ENCODE measurements at regions not wholly inside any gene's neighbourhood (a gene's known extent, or its start where the extent isn't known, plus 50 kb on each side); places are given as distances from the start of the nearest gene placed in this dataset.

- DNase-seq = no peak
Measured at GRCh38 chr15:39333393-39333792, 247.5 kb upstream of the THBS1 start.

- DNase-seq = no peak
Measured at GRCh38 chr15:39333896-39334295, 247.0 kb upstream of the THBS1 start.

DNA sequence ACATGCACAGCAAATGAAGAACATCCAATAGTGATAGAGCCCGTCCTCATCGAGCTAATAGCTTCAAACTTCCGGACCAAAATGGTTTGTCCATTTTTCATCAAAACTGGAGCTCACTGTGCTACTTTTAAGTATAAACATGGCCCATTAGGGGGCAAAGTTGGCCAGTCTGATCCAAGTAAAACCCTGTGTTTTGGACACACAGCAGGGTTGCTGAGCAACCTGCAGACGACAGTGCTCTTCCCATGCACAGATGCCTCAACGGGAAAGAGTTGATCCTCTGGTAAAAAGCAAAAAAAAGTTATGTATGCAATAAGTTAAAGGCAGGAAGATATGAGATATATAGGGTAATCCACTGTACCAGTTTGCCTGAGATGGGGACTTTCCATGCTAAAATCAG lies 244.0 kb upstream of the THBS1 start:
- DNase-seq = no peak

GRCh38 chr15:39338251-39338650 lies 242.6 kb upstream of the THBS1 start:
- no peak for DNase-seq

DNA sequence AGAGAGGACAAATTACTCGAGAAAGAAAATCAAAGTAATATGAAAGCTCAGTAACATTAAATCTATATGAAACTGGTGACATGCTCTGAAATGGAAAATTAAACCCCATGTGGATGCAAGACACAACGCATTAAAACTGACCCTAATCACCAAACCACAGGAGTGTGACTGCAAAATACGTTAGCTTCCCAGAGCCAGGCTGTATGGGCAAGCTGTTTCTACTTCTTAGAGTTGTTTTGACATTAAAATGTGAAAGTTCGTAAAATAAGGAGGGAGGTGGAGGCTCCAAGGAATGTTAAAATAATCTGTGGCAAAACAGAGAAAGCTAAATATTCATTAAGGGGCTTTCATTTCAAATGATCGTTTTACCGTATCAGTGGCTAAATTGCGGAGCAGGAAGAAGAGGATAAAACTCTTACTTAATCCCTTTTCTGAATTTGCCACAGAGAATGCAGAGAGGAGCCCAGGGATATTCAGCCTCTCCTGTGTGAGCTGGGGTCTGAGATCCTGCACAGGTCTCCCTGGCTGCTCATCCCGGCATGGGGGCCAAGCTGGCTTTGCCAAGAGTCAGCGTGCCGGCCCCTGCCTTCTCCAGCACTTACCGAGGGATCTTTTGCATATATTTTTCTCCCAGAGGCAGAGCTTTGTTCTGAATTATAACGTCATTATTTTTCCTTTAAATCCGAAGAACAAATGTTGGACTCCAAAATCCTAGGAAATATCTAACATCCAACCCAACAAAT lies 239.8 kb upstream of the THBS1 start:
- DNase-seq = no peak

GRCh38 chr15:39344662-39345141 lies 236.2 kb upstream of the THBS1 start:
- DNase-seq = no peak

GRCh38 chr15:39345176-39345575 lies 235.7 kb upstream of the THBS1 start:
- DNase-seq = no peak

DNA sequence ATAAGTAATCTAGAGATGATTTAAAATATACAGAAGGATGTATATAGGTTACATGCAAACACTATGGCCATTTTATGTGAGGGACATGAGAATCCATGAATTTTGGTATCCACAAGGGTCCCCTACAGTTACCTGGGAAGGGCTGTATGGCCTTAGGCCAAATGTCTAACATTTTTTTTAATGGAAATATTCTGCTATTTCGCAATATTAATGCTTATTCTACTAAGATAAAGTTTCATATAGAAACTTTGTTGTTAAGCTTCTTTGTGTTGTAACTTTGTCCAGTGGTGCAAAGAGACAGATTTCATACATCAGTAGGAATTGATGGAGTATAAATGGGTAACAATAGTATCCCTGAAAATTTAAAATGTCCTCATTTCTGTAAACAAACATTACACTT lies 233.4 kb upstream of the THBS1 start:
- no peak for DNase-seq

- no peak for DNase-seq
Measured at GRCh38 chr15:39350785-39351184, 230.1 kb upstream of the THBS1 start.

DNA sequence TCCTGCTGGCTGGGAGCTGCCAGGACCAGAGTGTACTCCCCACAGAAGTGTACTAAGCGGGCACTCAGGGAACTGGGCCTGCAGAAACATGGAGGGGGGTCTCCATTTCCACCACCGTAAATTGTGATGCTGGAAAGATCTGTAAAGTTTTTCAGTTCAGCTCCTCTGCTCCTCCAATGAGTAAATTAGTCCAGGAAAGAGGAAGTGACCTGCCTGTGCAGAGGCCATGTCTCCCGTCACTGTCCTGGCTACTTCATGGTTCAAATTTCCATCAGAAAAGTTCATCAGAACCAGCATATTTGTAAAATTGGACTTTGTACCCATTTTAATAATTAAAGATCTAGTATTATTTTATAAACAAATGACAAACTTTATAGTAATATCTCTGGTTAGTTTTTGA lies 226.7 kb upstream of the THBS1 start:
- DNase-seq = no peak

DNA sequence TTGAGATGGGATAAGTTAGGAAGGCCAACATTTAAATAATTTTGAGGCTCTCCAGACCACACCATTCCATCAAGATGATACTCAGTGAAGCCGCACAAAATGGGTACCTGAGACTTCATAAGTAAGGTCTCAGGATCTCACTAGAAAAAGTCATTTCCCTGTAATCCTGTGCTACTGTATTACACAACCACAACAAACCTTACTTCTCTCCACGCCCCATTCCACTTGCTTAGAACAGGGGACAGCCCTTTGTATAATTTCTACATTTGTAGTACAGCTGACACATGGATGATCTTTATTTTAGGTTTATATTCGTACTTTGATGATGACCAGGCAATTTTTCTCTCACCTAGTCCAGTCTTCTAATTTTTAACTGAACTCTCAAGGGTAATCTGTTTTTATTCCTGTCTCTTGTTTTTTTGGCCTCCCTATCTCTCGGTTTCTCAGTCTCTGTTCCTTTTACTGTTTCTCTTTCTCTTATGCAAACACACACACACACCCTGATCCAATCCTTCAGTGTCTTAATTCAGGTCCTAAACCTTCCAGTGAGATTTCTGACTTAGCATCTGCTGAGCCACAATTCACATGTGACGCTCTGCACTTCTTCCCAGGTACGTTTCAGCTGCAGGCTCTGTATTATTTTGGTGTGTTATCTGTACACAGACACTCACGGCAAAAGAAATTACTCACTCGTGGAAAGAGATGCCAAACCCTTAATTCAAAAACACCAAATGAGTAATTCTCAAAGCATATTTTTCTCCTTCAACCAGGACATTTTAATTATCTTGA lies 223.2 kb upstream of the THBS1 start:
- DNase-seq = no peak

- DNase-seq = no peak
Measured at GRCh38 chr15:39358441-39359041, 222.3 kb upstream of the THBS1 start.

GRCh38 chr15:39359771-39360170 lies 221.1 kb upstream of the THBS1 start:
- DNase-seq = no peak

DNA sequence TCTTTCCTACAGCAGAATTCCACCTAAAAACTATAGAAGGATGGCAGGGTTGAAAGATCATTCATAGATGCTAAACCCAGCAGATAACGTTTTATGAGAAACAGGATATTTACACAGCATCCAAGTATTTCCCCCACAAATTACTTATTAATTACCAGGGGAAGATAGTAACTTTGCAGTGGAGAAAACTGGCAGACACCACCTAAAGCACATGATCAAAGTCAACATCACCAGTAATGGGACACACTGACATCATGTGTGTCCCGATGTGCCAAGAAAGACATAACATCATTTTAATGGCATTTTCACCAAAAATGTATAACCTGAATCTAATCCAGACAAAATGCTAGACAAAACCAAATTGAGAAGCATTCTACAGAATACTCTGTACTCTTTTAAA lies 220.4 kb upstream of the THBS1 start:
- no peak for DNase-seq

DNA sequence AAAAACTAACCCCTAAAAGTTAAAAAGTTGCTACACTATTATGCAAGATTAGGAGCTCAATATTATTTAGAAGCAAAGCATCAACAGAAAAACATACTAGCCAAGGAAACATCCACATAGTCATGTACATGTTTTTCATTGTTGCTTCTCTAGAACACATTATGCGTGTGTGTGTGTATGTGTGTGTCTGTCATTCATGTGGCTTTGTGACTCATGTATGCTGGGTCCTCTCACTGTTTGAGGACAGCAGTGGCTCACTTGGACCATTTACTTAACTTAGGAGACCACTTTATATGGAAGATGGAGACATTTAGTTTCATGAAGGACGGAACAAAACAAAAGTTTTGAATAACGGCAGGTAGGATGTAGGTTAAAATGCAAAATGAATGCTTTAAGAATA lies 219.4 kb upstream of the THBS1 start:
- DNase-seq = no peak

- no peak for DNase-seq
Measured at GRCh38 chr15:39362821-39363561, 217.9 kb upstream of the THBS1 start.

GRCh38 chr15:39363761-39364586 lies 216.9 kb upstream of the THBS1 start:
- DNase-seq = no peak

DNA sequence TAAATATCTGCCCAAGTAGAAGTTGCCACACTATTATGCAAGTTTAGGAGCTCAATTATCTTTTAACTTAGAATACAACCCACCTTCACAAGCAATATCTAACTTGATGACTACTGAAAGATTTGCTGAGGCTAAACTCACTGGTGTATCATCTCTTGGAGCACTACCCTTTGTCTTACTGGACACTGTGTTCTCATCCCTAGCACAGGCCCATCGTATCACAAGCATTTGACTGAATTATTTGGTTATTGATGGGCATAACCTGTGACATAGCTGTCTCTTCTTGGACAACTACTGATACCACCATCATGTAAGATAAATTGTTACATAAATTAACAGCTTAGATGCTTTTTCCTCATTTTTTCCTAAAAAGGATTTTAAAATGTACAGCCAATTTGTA lies 216.2 kb upstream of the THBS1 start:
- no peak for DNase-seq

DNA sequence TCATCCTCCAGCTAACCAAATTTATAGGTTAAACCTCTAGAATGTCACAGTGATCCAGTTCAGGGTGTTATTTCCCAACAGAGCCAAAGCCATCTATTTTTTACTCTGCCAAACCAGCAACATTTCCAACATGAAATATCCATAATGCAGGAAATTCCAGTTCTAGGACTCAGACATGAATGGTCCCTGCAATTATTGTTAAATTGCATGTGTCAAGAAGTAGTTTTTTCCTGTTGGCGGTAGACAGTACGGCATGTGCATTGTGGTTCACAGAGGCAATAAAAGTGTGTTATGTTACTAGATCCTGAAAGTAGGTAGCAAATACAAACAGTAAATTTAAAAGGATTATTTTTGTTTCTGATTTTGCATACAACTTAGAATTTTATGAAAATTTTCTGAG lies 215.7 kb upstream of the THBS1 start:
- no peak for DNase-seq

DNA sequence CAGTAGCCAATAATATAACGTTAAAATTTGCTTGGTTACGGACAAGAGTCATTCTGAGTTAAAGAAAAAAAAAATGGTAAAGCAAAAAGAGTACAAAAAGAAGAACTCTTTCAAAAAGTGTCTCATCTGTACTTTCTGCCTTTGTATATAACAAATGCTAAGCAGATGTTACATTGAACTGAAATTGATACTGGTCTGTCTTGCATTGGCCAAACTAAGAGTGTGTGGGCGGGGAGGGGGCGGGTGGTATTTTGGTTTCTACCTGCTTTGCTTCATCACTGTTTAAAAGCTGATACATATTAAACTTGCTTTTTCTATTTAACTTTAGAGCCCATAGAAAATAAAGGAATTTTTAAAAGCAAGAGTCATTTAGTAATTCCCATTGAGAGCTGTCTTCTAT lies 215.0 kb upstream of the THBS1 start:
- no peak for DNase-seq

- DNase-seq = no peak
Measured at GRCh38 chr15:39367596-39367995, 213.3 kb upstream of the THBS1 start.

DNA sequence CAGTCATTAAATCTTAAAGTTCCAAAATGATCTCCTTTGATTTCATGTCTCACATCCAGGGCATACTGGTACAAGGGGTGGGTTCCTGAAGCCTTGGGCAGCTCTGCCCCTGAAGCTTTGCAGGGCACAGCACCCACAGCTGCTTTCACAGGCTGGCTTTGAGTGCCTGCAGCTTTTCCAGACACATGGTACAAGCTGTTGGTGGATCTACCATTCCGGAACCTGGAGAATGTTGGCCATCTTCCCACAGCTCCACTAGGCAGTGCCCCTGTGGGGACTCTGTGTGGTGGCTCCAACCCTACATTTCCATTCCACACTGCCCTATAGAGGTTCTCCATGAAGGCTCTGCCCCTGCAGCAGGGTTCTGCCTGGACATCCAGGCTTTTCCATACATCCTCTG lies 211.1 kb upstream of the THBS1 start:
- no peak for DNase-seq
